T-helper 2 cell treated with Interferon-gamma antibody and Interleukin-4, amounts not matched to agents 100 ng/mL and 5 ng/mL, for 36 hours (primary cell): ENCODE measurements at regions not wholly inside any gene's neighbourhood (a gene's known extent, or its start where the extent isn't known, plus 50 kb on each side); places are given as distances from the start of the nearest gene placed in this dataset.

Experiments
- intact Hi-C: fragments of 100-400 bp; cut with micrococcal nuclease; formaldehyde crosslinking; loops from one replicate; pipeline ENCODE4 v1.15.1; 2023

DNA sequence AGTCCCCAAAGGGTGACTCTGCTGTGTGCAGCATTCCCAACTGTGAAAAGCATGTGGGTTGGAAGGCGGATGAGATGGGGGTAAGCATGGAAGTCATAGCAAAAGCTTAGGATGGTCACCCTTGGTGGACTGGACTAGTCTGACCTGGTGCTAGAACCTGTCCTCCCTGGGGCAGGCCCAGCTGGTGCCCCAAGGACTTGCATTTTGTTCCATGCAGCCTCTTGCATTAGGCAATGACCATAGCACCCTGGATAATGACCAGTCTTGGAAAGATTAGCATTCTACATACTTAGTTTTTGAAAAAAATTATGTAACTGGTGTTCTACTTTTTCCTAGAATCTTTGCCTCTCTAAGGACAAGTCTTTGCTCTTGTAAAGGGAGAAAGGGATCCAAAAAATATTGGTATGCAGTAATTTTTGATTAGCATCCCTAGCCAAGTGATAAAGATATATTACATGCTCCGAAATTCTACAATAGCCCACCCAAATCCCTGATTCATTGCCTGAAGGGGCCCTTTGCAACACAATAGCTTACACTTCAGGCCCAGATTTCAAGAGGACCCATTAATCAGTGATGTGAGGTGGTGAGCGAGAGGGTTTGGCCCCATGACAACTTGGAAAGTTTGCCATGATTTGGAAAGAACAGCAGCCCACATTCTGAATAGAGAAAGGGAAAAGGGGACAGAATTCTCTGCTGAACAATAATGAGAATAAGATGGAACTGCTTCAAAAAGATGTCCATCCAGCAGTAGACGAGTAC lies 93.3 kb upstream of the CD180 start:
- intact Hi-C loops = no loop called here

DNA sequence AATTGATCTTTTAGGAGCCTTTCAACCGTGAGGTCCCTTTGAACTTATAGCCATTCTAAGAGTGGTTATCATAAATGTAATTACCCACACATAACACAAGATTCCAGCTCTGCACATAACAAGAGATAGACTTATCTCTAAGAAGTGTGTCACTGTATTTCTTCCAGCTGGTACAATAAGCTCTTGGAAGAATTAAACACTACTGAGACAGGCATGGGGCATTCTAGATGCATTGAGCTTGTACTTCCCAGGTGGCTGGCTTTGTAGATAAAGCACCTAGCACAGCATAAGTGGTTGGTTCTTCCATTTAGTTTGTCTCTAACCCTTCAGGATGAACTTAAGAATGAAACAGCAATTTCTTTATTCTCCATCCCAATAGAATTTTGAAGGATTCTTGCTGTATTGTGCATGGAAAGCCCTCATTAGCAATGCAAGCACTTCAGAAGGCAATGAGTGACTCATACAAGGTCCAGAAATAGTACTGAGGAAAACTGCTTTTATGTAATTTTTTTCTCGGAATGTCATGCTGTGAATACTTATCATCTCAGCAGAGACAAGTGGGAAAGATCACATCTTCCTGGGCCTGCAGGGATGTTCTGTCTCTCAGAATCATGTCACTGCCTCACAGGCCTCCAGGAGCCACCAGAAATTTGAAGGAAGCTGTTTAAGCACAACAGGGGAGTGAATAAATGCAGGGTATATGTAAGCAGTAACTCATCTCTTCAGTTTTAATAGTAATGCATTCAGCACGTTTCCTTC lies 91.1 kb upstream of the CD180 start:
- intact Hi-C loops = no loop called here

DNA sequence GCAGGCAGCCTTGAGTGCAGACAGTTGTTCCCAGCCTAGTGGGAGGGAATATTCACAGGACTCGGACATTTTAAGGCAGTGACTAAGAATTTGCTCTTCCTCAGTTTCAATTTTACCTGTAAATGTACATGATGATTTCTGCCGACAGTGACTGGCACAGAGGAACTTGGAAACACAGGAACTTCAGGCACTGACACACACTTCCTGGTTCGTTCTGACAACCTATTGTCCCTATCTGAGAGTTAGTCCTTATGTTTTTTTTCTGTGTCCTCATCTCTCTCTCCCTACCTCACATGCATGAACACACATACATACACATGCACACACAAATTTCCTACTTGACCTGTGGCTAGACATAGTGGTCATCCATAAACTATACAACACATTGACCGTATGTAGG lies 89.4 kb upstream of the CD180 start:
- intact Hi-C loops = no loop called here

DNA sequence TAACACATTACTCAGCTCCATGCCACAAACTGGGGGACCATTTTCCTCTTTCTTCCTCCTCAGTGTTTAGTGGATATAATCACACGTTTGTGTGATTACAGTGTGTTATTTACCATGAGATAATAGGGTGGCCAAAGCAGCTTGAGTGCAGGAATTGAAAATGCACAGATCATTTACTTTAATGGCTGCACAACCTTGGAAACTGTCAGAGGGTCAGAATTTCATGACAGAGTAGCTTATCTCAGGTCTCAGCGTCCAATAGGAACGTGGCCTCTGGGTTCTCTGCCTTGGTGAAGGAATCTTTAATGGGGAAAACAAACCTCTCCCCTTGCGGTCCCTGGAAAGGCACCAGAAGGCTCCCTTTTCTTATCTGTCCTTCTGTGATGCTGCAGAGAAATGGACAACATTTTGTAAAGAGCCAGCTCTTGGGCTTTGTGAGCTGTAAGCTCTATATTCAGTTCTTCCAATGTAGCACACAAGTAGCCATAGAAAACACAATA lies 87.4 kb upstream of the CD180 start:
- intact Hi-C loops = no loop called here

DNA sequence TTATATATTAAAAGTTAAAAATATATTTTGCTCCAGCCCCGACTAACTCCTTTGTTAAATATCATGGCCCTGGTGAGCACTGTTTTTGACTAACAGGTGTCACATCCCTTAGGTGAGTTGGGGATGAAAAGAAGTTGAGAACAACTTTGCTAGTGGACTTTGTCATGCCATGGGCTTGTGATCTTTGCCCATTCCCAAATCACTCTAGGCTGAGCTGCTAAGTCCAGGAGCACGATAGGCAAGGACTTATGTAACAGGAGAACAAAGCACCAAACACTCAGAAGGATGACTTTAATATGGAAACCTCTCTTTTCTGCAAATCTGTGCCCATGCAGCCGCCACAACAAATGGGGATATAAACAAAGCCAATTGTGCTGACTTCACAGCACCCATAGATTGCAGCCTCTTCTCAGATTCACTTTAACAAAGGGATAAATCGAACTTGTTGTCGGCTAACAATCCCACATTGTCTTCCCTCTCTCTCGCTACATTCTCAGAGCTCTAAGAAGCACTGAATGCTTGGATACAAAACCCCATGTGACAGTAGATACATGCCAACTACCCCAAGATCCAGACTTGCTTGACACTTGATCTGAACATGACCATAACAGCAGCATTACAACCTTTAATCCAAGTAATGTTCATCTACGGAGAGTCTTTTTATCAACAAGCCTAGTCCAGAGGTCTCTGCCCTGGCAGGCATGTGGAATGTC lies 86.8 kb upstream of the CD180 start:
- intact Hi-C loops = no loop called here

DNA sequence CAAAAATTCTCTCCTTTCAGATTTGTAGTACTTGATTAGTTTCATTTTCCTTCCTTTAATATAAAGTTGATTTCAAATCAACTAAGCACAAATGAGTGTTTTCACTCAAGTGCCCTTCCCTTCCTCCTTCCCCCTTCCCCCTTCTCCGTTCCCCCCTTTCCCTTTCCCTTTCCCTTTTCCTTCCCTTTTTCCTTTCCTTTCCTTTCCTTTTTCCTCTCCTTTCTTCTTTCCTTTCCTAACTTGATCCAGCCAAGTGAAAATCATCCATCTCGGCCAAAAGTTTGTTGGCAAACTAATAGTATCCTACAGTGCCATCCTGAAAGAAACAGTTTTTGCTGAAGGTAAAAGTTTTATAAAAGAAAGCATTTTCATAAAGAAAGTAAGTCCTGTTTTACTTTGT lies 85.3 kb upstream of the CD180 start:
- intact Hi-C loops = no loop called here

DNA sequence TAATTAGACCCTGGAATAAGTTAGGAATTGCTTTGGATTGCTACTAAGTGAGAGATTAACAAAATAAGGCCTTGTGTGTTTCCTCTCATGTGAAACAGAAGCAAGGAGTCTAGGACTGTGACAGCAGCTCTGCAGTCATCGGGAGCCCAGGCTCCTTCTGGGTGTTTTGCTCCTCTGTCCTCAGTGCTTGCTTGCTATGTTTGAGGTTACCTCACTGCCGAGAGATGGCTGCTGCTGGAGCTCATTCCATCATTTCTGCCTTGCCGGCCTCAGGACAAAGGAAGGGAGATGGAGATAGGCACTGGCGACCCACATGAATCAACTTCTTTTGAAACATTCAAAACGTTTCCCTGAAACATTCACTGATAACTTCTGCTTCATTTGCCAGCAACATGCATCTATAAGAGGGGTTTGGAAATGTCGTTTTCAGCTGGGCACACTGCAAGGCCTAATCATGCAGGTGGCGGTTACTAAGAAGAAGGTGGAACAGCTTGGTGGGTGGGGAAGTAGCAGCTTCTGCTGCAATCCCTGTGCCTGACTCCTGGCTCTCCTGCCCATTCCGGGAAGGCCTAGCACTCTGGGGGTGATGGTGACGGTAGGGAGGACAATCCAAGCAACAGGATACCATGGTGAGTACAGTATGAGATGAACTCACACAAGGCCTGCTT lies 77.2 kb upstream of the CD180 start:
- intact Hi-C loops = no loop called here

DNA sequence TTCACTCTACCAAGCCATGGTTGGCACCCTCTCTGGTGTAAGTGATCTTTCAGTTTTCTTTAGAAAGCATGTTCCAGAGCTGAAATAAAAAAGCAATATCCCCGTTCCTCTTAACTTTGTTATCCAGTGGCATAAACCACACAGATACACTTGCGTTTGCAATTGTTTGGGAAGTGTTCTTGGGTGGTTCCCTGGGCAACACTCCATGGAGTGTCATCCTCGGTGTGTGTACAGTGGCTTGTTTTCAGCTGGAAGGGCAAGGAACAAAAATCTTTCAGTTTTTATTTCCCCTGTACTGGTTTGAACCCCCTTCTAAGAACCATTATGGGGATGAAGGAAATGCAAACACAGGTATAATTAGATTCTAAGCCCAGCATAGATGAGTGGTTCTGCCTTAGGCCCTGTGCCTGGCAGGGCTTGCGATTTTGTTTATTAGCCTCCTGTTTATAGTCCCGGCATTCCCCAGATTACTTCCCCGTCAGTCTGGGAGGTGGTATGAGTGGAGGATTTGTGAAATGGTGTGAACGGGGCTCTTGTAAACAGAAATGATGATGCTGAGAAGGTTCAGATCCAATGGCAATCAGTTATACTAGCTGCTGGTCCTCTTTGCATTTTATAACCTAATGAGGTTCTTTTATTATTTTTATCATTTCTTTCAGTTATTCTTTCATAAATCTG lies 76.0 kb upstream of the CD180 start:
- intact Hi-C loops = no loop called here

DNA sequence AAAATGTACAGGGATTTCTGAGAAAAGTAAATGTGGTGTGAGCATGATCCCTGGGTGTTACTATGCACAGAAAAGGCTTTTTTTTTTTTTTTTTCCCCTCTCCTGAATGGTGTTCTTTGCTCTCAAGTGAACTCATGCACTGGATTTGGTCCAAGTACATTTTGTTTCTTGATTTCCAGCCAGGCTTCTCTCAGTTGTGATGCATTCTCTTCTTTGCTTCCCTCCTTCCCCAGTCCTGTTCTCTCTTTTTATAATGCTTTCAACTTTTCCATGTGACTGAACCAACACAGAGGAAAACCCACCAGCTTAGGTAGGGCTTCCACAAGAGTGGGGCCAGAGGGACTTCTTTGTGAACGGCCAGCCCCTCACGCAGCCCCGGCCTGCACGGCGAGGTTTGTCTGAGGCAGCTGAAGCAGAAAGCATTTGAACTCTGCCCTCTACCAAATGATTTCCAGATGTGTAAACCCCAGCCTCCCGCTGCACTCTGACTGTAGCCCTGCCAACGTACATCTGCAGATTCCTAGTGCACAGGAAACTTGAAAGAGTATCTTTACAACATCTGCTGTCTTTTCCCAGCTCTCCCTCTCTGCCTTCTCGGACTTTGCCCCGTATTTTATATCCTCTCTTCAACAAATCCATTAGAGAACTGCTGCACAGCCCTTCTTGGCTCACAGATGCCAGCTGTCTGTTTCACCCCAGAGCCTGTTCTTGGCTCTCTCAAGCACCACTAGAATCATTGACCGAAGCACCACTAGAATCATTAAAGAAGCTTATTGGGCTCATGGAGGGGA lies 71.8 kb upstream of the CD180 start:
- intact Hi-C loops = no loop called here

DNA sequence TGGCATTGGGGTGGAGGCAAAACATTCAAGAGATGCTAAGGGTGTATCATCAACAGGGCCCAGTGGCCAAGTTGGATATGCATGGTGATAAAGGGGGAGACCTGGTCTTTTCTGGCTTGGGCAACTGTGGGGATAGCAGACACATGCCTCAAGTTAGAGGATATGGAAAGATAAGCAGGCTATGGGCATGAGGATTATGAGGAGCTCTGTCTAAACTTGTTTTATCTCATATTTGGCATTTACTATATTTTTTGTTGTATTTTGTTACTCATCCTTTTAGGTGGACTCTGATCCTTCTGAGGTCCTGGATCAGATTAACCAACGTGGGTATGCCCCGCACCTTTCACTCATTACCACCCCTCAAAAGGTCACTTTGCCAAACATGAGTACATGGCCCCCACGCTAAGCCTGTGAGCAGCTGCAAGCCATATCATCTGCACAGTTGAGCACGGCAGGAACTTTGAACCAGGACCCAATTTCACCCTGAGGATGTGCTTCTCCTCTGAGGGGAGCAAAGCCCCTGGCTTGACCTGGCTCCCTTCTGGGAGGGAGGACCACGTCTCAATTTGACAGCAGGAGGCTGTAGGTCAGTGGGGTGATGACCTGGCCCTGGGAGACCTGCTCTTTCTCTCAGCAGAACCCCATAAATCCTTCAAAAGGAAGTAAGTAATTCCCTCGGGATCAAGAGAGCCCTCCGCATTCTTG lies 71.1 kb upstream of the CD180 start:
- intact Hi-C loops = no loop called here

DNA sequence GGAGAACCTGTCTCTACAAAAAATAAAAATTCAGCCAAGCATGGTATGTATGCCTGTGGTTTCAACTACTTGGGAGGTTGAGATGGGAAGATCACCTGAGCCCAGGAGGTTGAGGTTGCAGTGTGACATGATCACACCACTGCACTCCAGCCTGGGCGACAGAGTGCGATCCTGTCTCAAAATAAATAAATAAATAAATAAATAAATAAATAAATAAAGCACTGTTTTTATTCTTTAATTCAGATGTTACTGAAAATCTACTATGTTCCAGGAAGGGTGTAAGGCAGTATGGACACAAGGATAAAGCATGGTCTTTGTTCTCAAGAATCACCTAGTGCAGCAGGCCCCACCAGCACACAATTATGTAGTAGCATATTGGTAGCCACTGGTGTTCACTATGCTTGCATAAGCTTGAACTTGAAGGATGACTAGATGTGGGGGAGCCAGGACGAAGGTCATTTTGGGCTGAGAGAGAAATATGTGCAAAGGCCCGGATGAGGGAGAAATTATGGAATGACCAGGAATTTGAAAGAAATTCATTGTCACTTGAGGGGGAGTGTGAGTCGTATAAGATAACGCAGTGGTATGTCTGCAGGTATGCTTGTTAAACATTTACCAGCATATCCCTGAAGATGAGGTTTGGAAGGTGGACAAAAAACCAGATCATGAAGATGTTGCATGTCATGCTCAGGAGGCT lies 70.2 kb upstream of the CD180 start:
- intact Hi-C loops = no loop called here

DNA sequence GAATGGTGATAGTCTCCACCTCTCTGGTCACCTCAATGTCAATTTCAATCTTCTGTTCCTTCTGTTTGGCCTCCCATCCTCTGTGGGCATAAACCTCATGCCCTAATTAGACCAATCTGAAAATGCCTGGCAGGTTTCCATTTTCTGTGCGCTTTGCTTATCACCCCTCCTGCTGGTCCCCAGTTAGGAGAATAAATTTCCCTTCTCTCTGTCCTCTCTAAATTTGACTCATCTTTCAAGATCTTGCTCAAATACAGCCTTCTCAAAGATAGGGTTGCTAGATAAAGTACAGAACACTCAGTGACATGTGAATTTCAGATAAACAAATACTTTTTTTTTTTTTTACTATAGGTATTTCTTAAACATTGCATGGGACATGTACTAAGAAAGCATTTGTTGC lies 69.4 kb upstream of the CD180 start:
- intact Hi-C loops = no loop called here

DNA sequence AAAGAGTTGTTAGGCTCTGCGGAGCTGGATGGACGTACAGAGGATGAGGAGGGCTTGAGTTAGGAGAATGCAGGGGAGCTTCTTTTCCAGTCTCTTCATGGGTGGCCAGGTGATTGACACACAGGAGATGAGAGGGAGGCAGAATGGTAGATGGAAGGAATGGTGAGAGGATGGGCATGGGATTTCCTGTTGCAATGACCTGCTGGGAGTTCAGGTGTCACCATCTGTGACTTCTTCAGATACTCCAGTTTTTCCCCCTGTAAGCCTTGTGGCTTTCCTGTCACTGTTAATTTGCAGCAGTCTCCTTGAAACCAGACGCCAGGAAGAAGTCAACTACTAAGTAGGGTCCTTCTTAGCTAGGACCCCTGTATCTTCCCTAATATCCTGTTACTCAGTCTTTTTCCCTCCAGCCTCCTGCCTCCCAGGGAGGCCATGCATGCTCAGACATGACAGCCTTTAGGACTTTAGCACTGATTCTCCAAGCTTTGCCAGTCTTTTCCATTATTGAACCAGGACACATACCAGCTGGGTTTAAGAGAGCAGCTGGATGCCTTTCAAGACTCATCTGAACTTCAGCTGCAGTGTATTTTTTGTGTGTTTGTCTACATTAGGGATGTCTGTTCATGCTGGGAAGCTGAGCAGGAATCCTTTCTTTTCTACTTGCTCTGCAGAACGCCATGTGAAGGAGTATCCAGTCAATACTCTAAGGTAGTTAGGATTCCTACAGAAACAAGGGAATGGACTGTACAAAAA lies 67.2 kb upstream of the CD180 start:
- intact Hi-C loops = no loop called here

DNA sequence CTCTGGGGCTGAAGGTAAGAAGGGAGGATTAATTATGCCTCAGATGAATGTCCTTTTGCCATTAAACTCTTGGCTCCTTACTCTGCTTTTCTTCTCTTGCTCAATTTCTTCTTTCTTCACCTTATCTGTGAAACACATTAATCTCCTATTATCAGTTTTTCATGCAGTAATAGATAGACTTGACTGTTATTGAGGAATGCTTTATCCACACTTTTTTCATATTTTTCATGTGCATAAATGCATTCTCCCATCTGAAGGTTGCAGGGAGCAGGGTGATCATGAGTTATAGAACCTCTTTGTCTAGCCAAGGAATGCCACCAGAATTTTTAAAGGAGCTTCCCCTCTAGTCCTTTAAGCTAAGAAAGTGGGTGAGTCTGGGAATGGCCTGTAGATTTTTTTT lies 66.4 kb upstream of the CD180 start:
- intact Hi-C loops = no loop called here

DNA sequence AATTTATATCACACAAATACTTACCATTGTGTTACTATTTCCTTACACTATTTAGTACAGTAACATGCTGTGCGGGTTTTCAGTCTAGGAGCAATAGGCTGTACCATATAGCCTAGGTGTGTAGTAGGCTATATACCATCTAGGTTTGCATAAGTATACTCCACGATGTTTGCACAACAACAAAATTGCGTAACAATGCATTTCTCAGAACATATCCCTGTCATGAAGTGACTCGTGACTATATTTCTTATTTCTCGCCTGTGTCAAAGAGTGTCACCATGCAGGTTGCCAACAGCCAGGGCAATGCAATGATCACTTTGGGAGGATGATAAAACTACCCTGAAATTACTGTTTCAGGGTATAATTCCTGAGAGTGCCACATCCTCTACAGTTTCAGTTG lies 65.6 kb upstream of the CD180 start:
- intact Hi-C loops = no loop called here

DNA sequence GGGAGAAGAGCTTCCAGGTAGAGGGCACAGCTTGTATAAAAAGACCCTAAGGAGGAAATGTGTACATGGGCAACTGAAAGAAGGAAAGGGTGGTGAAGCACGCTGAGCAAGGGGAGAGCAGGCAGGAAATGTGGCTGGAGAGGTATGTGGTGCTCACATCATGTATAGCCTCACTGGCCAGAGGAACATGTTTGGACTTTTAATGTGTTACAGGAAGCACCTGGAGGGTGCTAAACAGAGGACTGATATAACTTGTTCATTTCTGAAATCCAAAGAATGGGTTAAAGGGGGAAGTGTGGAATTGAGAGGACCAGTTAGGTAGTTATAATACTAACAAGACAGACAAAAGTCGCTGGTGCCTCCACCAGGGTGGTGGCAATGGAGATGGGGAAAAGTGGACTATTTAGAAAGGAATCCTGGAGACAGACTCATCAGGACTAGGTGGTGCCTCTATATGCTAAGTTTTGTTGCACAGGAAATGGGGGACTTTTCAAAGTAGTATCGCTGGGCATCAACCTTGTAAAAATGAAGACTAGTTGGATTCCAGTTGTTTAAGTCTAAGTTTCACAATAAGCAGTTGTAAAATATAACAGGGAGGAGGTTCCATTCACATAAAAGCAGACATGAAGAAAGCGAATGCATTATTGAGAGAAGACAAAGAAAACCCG lies 63.1 kb upstream of the CD180 start:
- intact Hi-C loops = no loop called here

DNA sequence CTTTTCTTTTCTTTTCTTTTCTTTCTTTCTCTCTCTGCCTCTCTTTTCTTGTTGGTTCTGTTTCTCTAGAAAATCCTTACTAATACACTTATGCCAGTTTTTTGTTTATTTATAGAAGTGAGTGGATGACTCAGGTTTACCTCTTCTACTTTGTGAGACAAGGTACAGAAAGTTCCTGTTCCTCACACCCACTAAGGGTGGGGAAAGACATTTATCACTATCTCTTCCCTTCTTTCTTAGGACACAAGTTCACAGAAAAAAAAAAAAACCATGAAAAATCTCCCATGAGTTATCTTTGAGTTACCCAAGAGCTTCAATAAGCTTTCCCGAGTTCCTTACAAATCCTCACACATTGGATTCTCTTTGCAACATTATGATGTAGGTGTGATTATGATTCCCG lies 60.9 kb upstream of the CD180 start:
- intact Hi-C loops = no loop called here

DNA sequence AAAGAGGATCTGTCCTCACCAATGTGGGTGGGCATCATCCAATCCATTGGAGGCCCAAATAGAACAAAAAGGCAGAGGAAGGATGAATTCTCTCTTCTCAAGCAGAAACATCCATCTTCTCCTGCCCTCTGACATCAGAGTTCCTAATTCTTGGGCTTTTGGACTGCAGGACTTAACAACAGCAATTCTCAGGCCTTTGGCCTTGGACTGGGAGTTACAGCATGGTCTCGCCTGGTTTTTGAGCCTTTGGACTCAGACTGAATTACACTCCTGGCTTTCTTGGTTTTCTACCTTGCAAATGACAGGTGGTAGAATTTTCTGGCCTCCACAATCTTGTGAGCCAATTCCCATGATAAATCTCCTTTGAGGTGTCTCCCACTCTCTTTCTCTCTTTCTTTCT lies 60.5 kb upstream of the CD180 start:
- intact Hi-C loops = no loop called here
